Astrocyte of the spinal cord (primary cell): ENCODE measurements at regions not wholly inside any gene's neighbourhood (a gene's known extent, or its start where the extent isn't known, plus 50 kb on each side); places are given as distances from the start of the nearest gene placed in this dataset.
"Not testable (repeated sequence)": the region's sequence is repeated elsewhere in the genome, so short reads cannot be mapped to it uniquely, and the experiment has no call there.

ENCODE experiments used
- DNase-seq: peaks from one replicate; pipeline ENCODE4 v3.0.0; 2011; ENCODE audit warnings: low read depth, low spot score
- H3K4me3 ChIP-seq: 2 replicates; pipeline ENCODE4 v1.5.1; 2011; ENCODE audit warnings: low read depth, mild to moderate bottlenecking, low read length, moderate library complexity
- in situ Hi-C: cut with HindIII; loops from 2 replicates; pipeline ENCODE4 v1.10.0; 2017; ENCODE audit warnings: low sequenced_read_pairs
- TF ChIP-seq, protein P1 (sequence below): IDR thresholded peaks from 2 replicates; pipeline ENCODE4 v1.5.1; 2012; ENCODE audit warnings: low read depth, mild to moderate bottlenecking, low read length, inconsistent platforms

DNA sequence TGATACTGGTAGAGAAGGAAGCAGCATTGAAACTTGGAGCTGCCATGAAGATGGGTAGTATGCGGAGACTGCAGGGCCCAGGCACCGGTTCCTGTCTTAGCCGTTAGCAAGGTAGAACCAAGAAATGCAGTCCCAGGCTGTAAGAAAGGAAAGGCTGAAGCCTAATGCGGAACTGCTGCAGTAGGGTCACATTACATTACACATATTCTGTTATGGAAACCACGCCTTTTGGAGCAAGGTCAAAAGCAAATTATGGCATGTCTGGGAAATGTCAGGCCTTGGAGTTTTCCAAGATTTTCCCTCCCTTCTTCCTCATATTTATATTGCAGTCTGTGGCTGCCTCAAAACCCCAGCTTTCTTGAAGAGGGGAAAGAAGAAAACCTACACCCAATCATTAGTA is 204.8 kb upstream of the RASGEF1B start:
- DNase-seq = no peak
- H3K4me3 ChIP-seq = no peak overlapping the region
- TF ChIP-seq, protein P1, sequence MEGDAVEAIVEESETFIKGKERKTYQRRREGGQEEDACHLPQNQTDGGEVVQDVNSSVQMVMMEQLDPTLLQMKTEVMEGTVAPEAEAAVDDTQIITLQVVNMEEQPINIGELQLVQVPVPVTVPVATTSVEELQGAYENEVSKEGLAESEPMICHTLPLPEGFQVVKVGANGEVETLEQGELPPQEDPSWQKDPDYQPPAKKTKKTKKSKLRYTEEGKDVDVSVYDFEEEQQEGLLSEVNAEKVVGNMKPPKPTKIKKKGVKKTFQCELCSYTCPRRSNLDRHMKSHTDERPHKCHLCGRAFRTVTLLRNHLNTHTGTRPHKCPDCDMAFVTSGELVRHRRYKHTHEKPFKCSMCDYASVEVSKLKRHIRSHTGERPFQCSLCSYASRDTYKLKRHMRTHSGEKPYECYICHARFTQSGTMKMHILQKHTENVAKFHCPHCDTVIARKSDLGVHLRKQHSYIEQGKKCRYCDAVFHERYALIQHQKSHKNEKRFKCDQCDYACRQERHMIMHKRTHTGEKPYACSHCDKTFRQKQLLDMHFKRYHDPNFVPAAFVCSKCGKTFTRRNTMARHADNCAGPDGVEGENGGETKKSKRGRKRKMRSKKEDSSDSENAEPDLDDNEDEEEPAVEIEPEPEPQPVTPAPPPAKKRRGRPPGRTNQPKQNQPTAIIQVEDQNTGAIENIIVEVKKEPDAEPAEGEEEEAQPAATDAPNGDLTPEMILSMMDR = no peak
- in situ Hi-C loops = no loop called here

DNA sequence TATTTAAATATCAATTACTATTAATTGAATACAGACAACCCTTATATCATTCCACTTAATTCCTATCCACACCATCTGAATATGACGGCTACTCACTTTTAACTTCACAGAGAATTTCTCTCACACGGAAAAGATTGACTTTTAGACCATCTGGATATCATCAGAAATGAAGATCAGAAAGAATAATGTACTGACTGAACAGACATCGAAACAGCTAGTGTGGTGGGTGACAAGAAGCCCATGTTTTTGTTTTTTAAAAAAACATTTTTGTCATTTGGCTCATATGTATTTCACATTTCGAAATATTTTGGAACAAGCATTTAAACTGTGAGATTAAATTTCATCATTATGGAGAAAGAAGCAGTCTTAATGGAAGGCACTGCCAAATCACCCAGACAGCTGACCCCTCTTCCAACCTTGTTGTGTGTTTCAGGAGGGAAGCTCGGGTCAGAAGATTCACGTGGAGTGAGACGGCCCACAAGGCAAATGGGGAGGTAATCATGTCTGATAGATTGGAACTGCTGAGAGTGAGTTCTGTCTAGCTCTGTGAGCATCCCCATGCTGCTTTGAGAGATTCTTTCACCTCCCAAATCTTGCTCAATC is 204.2 kb upstream of the RASGEF1B start:
- TF ChIP-seq, protein P1 = no peak
- in situ Hi-C loops = no loop called here
- H3K4me3 ChIP-seq = no peak overlapping the region
- DNase-seq = no peak

DNA sequence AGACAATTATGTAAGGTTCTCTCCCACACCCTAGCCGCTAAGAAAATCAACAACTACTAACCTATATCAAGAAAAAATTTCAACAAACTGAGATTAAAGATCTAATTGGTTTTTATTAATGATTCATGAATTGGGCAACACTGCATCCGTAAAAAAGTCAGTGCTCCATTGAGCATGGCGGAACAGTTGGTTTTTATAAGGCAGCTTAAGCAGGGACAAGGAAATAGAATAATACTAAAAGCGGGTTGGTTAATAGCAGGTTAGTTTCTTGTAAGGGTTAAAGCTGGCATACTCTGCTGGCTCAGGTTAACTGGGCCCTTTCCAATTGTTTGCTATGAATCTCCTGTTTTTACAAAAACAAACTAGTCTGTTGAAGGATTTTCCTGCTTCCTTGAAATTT is 202.3 kb upstream of the RASGEF1B start:
- DNase-seq = no peak
- in situ Hi-C loops = no loop called here
- TF ChIP-seq, protein P1 = no peak
- no peak overlapping the region for H3K4me3 ChIP-seq

DNA sequence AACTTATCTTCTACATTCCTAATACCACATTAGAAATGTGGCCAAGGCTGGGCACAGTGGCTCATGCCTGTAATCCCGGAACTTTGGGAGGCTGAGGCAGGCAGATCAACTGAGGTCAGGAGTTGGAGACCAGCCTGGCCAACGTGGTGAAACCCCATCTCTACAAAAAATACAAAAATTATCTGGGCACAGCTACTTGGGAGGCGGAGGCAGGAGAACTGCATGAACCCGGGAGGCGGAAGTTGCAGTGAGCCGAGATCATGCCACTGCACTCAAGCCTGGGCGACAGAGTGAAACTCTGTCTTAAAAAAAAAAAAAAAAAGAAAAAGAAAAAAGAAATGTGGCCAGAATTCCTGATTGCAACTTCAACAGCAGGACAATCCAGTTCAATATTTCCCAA is 196.6 kb upstream of the RASGEF1B start:
- in situ Hi-C loops, H3K4me3 ChIP-seq, DNase-seq: not testable (repeated sequence)

DNA sequence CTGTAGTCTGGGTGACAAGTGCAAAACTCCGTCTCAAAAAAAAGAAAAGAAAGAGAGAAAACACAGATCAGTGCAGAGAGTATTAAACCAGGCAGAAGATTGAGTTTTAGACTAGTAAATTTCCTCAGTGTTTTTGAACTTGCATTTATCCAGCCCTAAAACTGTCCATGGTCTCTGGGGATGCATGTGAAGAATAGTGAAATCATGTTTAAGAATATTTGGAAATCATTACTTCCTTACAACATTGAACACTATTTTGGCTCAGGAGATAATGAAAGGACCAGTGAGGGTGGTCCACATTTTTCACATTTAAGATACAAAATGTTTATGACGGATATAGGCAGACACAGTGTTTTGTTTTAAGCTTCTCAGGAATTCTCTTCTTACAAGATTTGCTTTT is 195.8 kb upstream of the RASGEF1B start:
- in situ Hi-C loops = no loop called here
- TF ChIP-seq, protein P1 = no peak
- no peak for DNase-seq
- no peak overlapping the region for H3K4me3 ChIP-seq

DNA sequence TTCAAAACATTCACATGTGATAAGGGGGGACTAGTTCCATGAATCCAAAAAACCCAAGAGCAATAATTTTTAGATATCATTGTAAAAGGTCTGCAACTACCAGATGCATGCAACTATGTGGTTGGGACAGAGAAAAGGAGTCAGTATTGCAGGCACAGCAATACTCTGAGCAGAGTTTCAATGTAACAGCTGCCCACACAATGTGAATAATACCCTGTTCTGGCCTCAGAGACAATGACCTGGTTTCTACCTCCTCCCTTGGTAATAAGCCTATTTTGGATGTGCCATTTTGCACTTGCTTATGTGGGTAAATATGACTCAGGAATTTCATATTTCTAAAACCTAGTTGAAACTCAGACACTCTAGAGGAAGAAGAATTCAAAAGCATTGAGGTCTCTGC is 194.8 kb upstream of the RASGEF1B start:
- DNase-seq = no peak
- H3K4me3 ChIP-seq = no peak overlapping the region
- in situ Hi-C loops = no loop called here
- TF ChIP-seq, protein P1 = no peak

DNA sequence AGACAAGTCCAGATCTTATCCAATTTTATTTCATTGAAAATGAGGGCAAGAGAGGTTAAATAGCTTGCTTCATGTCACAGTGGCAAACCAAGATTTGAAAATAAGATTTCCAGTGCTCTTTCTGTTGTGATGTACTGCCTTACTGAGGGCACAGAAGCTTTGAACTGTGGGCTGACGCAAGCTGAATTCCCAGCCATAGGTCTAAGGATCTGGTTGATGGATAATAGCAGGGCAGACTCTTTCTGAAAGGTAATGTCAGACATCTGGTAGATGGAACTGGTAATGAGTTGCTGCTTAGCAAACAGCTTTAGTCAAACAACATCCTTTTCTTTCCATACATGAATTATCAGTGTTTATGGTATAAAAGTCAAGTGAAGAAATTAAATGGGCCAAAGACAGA is 193.9 kb upstream of the RASGEF1B start:
- in situ Hi-C loops = no loop called here
- DNase-seq = no peak
- no peak overlapping the region for H3K4me3 ChIP-seq
- TF ChIP-seq, protein P1 = no peak
